K562 (cell line): ENCODE measurements at regions not wholly inside any gene's neighbourhood (a gene's known extent, or its start where the extent isn't known, plus 50 kb on each side); places are given as distances from the start of the nearest gene placed in this dataset.

Source experiments
- ATAC-seq: fragments of 200-7000 bp; cut with Tn5 transposase; 3 replicates; pipeline ENCODE4 v1.9.1; 2020; ENCODE audit warnings: moderate library complexity
- BruUV-seq: library from RNA; stranded (reverse); fragments of 400-500 nt; replicated peaks from 2 replicates; lab custom pipeline; 2021; lab: Mats Ljungman, UMichigan
- CTCF ChIA-PET: fragments of 300-600 bp; formaldehyde crosslinking; extraction: SDS; loops from one replicate; lab custom pipeline; 2021; ENCODE audit warnings: low intra/inter-chr PET ratio; lab: Yijun Ruan, JAX
- POLR2A ChIA-PET: fragments of 300-600, 350-650 bp; sonication (Branson Sonifier 250); formaldehyde crosslinking; extraction: SDS; loops from one replicate; lab custom pipeline; 2021; ENCODE audit warnings: antibody characterized with exemption, inconsistent platforms; lab: Yijun Ruan, JAX
- DNase-seq, 4 experiments: peaks; one replicate each; pipeline versions ENCODE4 v3.0.0 to v3.0.0-alpha.2; 2011 to 2018; ENCODE audit warnings: low spot score in 3 of 4, mixed read lengths in 3 of 4; ENCODE audit errors: extremely low read depth in 1 of 4
- FAIRE-seq: peaks from 2 replicates; lab custom pipeline; 2011; peaks lifted over from hg19 to GRCh38; lab: Jason Lieb, UNC
- H2AFZ ChIP-seq: 2 replicates; pipeline ENCODE4 v1.6.0; 2011; ENCODE audit warnings: low read depth, low read length, control low read depth, inconsistent platforms
- H3K27ac ChIP-seq: fragments of 200-600 bp; 3 replicates; pipeline ENCODE4 v1.8.0; 2011; ENCODE audit warnings: low read depth, mild to moderate bottlenecking, control low read depth, inconsistent platforms, low read length, moderate library complexity, mixed read lengths; ENCODE audit errors: extremely low read depth
- H3K27me3 ChIP-seq, 2 experiments: fragments of 300-600 bp in 1 of 2; 2 replicates in 1 of 2; 3 replicates in 1 of 2; pipeline versions ENCODE4 v1.6.0 to v1.8.0; 2011; ENCODE audit warnings: inconsistent platforms in 2 of 2, low read length in 2 of 2, mild to moderate bottlenecking in 1 of 2, mixed read lengths in 1 of 2, moderate library complexity in 1 of 2; ENCODE audit not compliant: control insufficient read depth in 2 of 2, insufficient read depth in 2 of 2
- H3K36me3 ChIP-seq: fragments of 300-600 bp; 3 replicates; pipeline ENCODE4 v1.8.0; 2011; ENCODE audit warnings: mild to moderate bottlenecking, low read length, inconsistent platforms; ENCODE audit not compliant: control insufficient read depth, insufficient read depth
- H3K4me1 ChIP-seq, 2 experiments: fragments of 200-600 bp in 1 of 2; replicated peaks in 1 of 2; 2 replicates in 1 of 2; 3 replicates in 1 of 2; pipeline versions ENCODE4 v1.5.1 to v1.8.0; 2011; ENCODE audit warnings: inconsistent platforms in 2 of 2, low read length in 2 of 2, mild to moderate bottlenecking in 1 of 2, mixed read lengths in 1 of 2, moderate library complexity in 1 of 2; ENCODE audit not compliant: control insufficient read depth in 2 of 2, insufficient read depth in 2 of 2
- H3K4me2 ChIP-seq: 2 replicates; pipeline ENCODE4 v1.6.1; 2011; ENCODE audit warnings: low read length, control low read depth, inconsistent platforms, mixed read lengths; ENCODE audit not compliant: insufficient read depth
- H3K4me3 ChIP-seq: fragments of 200-600 bp; sonication (generic), shearing (Covaris generic); 2 replicates; pipeline ENCODE4 v1.5.1; 2016; ENCODE audit warnings: control low read depth, inconsistent platforms
- H3K79me2 ChIP-seq: fragments of 200-600 bp; 3 replicates; pipeline ENCODE4 v1.8.0; 2011; ENCODE audit warnings: low read length, inconsistent platforms; ENCODE audit not compliant: control insufficient read depth, insufficient read depth
- H3K9ac ChIP-seq, 2 experiments: 2 replicates each; pipeline versions ENCODE4 v1.6.0 to v1.6.1; 2011; ENCODE audit warnings: low read depth in 2 of 2, low read length in 2 of 2, control low read depth in 1 of 2, inconsistent platforms in 1 of 2, mild to moderate bottlenecking in 1 of 2, mixed read lengths in 1 of 2; ENCODE audit not compliant: insufficient read depth in 1 of 2
- H3K9me1 ChIP-seq: one replicate; pipeline ENCODE4 v1.6.0; 2011; ENCODE audit warnings: inconsistent platforms, mild to moderate bottlenecking, low read length, moderate library complexity; ENCODE audit not compliant: control insufficient read depth, insufficient read depth
- H3K9me3 ChIP-seq: replicated peaks from 2 replicates; pipeline ENCODE4 v1.5.1; 2011; ENCODE audit warnings: low read depth, low read length, inconsistent platforms; ENCODE audit not compliant: control insufficient read depth, insufficient read depth
- H4K20me1 ChIP-seq: replicated peaks from 2 replicates; pipeline ENCODE4 v1.6.1; 2011; ENCODE audit warnings: low read length, inconsistent platforms, mixed read lengths; ENCODE audit not compliant: control insufficient read depth, insufficient read depth
- CREB1 ChIP-seq, 2 experiments: sonication (generic) in 1 of 2; formaldehyde crosslinking in 1 of 2; IDR thresholded peaks; 2 replicates each; pipeline versions ENCODE4 v1.6.1 to v1.8.0; 2012 to 2022; ENCODE audit warnings: inconsistent platforms in 1 of 2, mild to moderate bottlenecking in 1 of 2, missing genetic modification reagents in 1 of 2, moderate library complexity in 1 of 2
- ETV5 ChIP-seq: sonication (generic); formaldehyde crosslinking; IDR thresholded peaks from 2 replicates; pipeline ENCODE4 v1.4.0; 2020; ENCODE audit warnings: low read depth, mild to moderate bottlenecking, missing genetic modification reagents
- KAT7 ChIP-seq: sonication (generic); formaldehyde crosslinking; IDR thresholded peaks from 2 replicates; pipeline ENCODE4 v1.8.0; 2022; ENCODE audit warnings: missing genetic modification reagents, mild to moderate bottlenecking, borderline replicate concordance
- RNF2 ChIP-seq: sonication (generic); IDR thresholded peaks from 2 replicates; pipeline ENCODE4 v1.6.1; 2016
- UBTF ChIP-seq, 2 experiments: IDR thresholded peaks; 2 replicates each; pipeline ENCODE4 v1.6.1; 2012; ENCODE audit warnings: improper control_type of control experiment in 2 of 2, low read depth in 2 of 2, low read length in 2 of 2, borderline replicate concordance in 1 of 2
- YY1 ChIP-seq, 3 experiments: IDR thresholded peaks; 2 replicates each; pipeline ENCODE4 v1.6.1; 2011; ENCODE audit warnings: low read length in 2 of 3, mild to moderate bottlenecking in 2 of 3, moderate library complexity in 2 of 3, borderline replicate concordance in 1 of 3, control low read depth in 1 of 3, low read depth in 1 of 3; ENCODE audit not compliant: insufficient read depth in 3 of 3, insufficient replicate concordance in 2 of 3, control insufficient read depth in 1 of 3, insufficient read length in 1 of 3; ENCODE audit errors: extremely low read depth in 1 of 3
- ZNF518B ChIP-seq: fragments of 250-450 bp; sonication (Bioruptor Pico); IDR thresholded peaks from 2 replicates; pipeline ENCODE4 v1.5.0; 2021; ENCODE audit warnings: mild to moderate bottlenecking, moderate library complexity
- WGBS: fragments of 100-300 bp; shearing (Covaris generic); methylation state at CpG from one replicate; pipeline ENCODE4 v1.1.6; 2016; ENCODE audit warnings: low coverage, mixed read lengths; ENCODE audit not compliant: insufficient coverage; ENCODE audit errors: missing lambda C conversion rate; 5-methylcytosine and 5-hydroxymethylcytosine counted together
- in situ Hi-C: fragments of 300-500 bp; cut with MboI; formaldehyde crosslinking; loops from 4 replicates; pipeline ENCODE4 v1.15.0; 2018; ENCODE audit warnings: inconsistent platforms, mixed read lengths
- intact Hi-C: fragments of 100-400 bp; cut with micrococcal nuclease; formaldehyde crosslinking; loops from 2 replicates; pipeline ENCODE4 v1.14.2; 2022
- TF ChIP-seq, protein P1 (sequence below): sonication (generic); formaldehyde crosslinking; IDR thresholded peaks from 2 replicates; pipeline ENCODE4 v1.8.1; 2023; ENCODE audit warnings: mild to moderate bottlenecking, missing genetic modification reagents, moderate library complexity

- no peak for ATAC-seq
- no peak for FAIRE-seq
- CTCF ChIA-PET, result no interaction called here
- H3K79me2 ChIP-seq, result no peaks in the 10 kb centered on the region
- H3K27ac ChIP-seq, result no peak overlapping the region
- H3K9me3 ChIP-seq, result no peaks in the 10 kb centered on the region
- H3K27me3 ChIP-seq, result no peaks in the 10 kb centered on the region
- 59% methylated on average over 1 of the region's 1 CpG for WGBS
- in situ Hi-C loops, result no loop called here
- H3K4me3 ChIP-seq, result no peak overlapping the region
- no peaks in the 10 kb centered on the region for H4K20me1 ChIP-seq
- H3K9ac ChIP-seq, result no peak overlapping the region
- no peak overlapping the region for H3K4me2 ChIP-seq
- no peak for TF ChIP-seq YY1 (IDR thresholded peaks at IDR 0.05; ENCODE audit: borderline replicate concordance in 1 of 3, control insufficient read depth in 1 of 3, extremely low read depth in 1 of 3, insufficient read depth in 3 of 3, insufficient read length in 1 of 3, insufficient replicate concordance in 2 of 3, low read depth in 1 of 3, low read length in 2 of 3)
- no peak for TF ChIP-seq ZNF518B
- no peak for TF ChIP-seq RNF2
- TF ChIP-seq CREB1 (IDR thresholded peaks at IDR 0.05), result no peak
- TF ChIP-seq CREB1 (CRISPR knock-in tag; IDR thresholded peaks at IDR 0.05), result no peak
- TF ChIP-seq ETV5, result no peak
- TF ChIP-seq KAT7, result no peak
- TF ChIP-seq UBTF (IDR thresholded peaks at IDR 0.05; ENCODE audit: borderline replicate concordance in 1 of 2, low read depth in 2 of 2, low read length in 2 of 2), result no peak
- TF ChIP-seq, protein P1, sequence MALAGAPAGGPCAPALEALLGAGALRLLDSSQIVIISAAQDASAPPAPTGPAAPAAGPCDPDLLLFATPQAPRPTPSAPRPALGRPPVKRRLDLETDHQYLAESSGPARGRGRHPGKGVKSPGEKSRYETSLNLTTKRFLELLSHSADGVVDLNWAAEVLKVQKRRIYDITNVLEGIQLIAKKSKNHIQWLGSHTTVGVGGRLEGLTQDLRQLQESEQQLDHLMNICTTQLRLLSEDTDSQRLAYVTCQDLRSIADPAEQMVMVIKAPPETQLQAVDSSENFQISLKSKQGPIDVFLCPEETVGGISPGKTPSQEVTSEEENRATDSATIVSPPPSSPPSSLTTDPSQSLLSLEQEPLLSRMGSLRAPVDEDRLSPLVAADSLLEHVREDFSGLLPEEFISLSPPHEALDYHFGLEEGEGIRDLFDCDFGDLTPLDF (CRISPR knock-in tag), result no peak
- H3K4me1 ChIP-seq, result no peaks in the 10 kb centered on the region
- POLR2A ChIA-PET, result no interaction called here
- intact Hi-C loops, result no loop called here
- BruUV-seq, result no TSS peak
- no peak for DNase-seq
- no peaks in the 10 kb centered on the region for H3K9me1 ChIP-seq
- no peak overlapping the region for H2AFZ ChIP-seq
- no peaks in the 10 kb centered on the region for H3K36me3 ChIP-seq
Observed at GRCh38 chr12:23115984-23116383, 491.0 kb downstream of the ETNK1 start.
